Prostate gland (tissue), 2 donors: ENCODE measurements at regions not wholly inside any gene's neighbourhood (a gene's known extent, or its start where the extent isn't known, plus 50 kb on each side); places are given as distances from the start of the nearest gene placed in this dataset.

Experiments
- POLR2A ChIP-seq: fragments of 450-650 bp; IDR thresholded peaks from one replicate; pipeline ENCODE4 v1.6.1; 2016; ENCODE audit warnings: antibody characterized with exemption, mild to moderate bottlenecking
- POLR2AphosphoS5 ChIP-seq: sonication (generic); formaldehyde crosslinking; IDR thresholded peaks from one replicate; pipeline ENCODE4 v1.6.1; 2017; ENCODE audit warnings: antibody characterized with exemption
- TF ChIP-seq, protein P1 (sequence below), 4 experiments: fragments of 200-600 bp in 2 of 4; fragments of 450-650 bp in 2 of 4; sonication (generic) in 2 of 4; IDR thresholded peaks; 1 replicate in 3 of 4; 2 replicates in 1 of 4; pipeline ENCODE4 v1.5.1; 2016 to 2019; ENCODE audit warnings: antibody characterized with exemption in 4 of 4, mild to moderate bottlenecking in 2 of 4, moderate library complexity in 2 of 4

DNA sequence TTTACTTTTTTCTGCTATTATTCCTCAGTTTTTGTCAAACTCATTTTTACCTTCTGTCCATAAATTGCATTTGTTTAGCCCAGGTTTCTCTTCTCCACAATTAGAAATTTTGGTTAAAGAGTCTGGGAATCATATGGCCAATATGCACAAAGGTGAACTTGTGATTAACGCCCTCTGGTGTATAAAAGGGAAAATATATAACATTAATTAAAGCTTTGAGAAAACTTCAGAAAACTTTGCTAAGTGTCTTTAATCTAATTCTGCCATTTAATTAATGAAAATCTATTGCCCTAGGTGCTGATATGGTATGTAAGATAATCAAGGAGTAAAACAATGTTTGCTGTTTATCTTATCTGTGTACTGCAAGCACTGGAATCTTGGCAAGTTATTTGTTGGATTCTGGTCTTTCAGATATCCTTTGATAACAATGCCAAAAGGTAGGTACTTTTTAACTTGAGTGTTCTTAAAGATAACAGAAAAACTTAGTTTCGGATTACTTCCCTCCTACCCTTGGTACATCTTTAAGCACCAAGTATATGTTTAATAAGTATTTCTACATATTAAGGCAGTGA, 402.6 kb downstream of the SUCLA2 start:
- TF ChIP-seq, protein P1, sequence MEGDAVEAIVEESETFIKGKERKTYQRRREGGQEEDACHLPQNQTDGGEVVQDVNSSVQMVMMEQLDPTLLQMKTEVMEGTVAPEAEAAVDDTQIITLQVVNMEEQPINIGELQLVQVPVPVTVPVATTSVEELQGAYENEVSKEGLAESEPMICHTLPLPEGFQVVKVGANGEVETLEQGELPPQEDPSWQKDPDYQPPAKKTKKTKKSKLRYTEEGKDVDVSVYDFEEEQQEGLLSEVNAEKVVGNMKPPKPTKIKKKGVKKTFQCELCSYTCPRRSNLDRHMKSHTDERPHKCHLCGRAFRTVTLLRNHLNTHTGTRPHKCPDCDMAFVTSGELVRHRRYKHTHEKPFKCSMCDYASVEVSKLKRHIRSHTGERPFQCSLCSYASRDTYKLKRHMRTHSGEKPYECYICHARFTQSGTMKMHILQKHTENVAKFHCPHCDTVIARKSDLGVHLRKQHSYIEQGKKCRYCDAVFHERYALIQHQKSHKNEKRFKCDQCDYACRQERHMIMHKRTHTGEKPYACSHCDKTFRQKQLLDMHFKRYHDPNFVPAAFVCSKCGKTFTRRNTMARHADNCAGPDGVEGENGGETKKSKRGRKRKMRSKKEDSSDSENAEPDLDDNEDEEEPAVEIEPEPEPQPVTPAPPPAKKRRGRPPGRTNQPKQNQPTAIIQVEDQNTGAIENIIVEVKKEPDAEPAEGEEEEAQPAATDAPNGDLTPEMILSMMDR (IDR thresholded peaks at IDR 0.05), result no peak
- TF ChIP-seq POLR2A (no peak), POLR2AphosphoS5 (no peak)
